Transverse colon (tissue), 4 donors: ENCODE measurements at regions not wholly inside any gene's neighbourhood (a gene's known extent, or its start where the extent isn't known, plus 50 kb on each side); places are given as distances from the start of the nearest gene placed in this dataset.

Experiments used
- DNase-seq: peaks from one replicate; pipeline ENCODE4 v3.0.0-alpha.2; 2019
- H3K27ac ChIP-seq, 4 donors: fragments of 200-600 bp; sonication (generic); 2 replicates each; pipeline ENCODE4 v1.5.1; 2016 to 2018; ENCODE audit warnings: inconsistent platforms in 4 of 4
- H3K27me3 ChIP-seq: fragments of 200-600 bp; sonication (generic); 2 replicates; pipeline ENCODE4 v1.5.1; 2017; ENCODE audit warnings: inconsistent platforms
- H3K36me3 ChIP-seq, 4 donors: fragments of 200-600 bp; sonication (generic); 2 replicates each; pipeline ENCODE4 v1.5.1; 2017 to 2019; ENCODE audit warnings: inconsistent platforms in 4 of 4
- H3K4me1 ChIP-seq, 4 donors: fragments of 200-600 bp; sonication (generic); 2 replicates each; pipeline ENCODE4 v1.5.1; 2017 to 2020; ENCODE audit warnings: inconsistent platforms in 4 of 4
- H3K4me3 ChIP-seq, 4 donors: fragments of 200-600 bp; sonication (generic); 1 replicate in 1 of 4; 2 replicates in 3 of 4; pipeline versions ENCODE4 v1.5.1 to v1.6.1; 2017 to 2019; ENCODE audit warnings: inconsistent platforms in 4 of 4
- H3K9me3 ChIP-seq, 2 donors: fragments of 200-600 bp; sonication (generic); 2 replicates each; pipeline ENCODE4 v1.5.1; 2017 to 2019; ENCODE audit warnings: inconsistent platforms in 2 of 2
- EP300 ChIP-seq: sonication (generic); formaldehyde crosslinking; IDR thresholded peaks from one replicate; pipeline ENCODE4 v1.6.1; 2017; ENCODE audit warnings: antibody characterized with exemption, low read depth
- POLR2A ChIP-seq: fragments of 450-650 bp; IDR thresholded peaks from one replicate; pipeline ENCODE4 v1.6.1; 2016; ENCODE audit warnings: antibody characterized with exemption, mild to moderate bottlenecking, moderate library complexity
- POLR2AphosphoS5 ChIP-seq, 3 donors: sonication (generic); formaldehyde crosslinking; IDR thresholded peaks; one replicate each; pipeline ENCODE4 v1.6.1; 2016; ENCODE audit warnings: antibody characterized with exemption in 3 of 3
- WGBS, 2 donors: methylation state at CpG; one replicate each; pipeline ENCODE4 v1.1.5; 2018; ENCODE audit warnings: low coverage in 1 of 2; 5-methylcytosine and 5-hydroxymethylcytosine counted together
- in situ Hi-C, 4 donors: fragments of 200-750 bp; cut with MboI; loops; one replicate each; pipeline versions ENCODE4 v1.15.0 to v1.15.1; 2017; ENCODE audit warnings: low sequenced_read_pairs in 3 of 4, low pct_ligation_motif_present in 1 of 4, low pct_unique_long_range_greater_than_20kb in 1 of 4
- intact Hi-C: fragments of 100-400 bp; cut with DNase I; formaldehyde crosslinking; loops from one replicate; pipeline ENCODE4 v1.15.1; 2023; ENCODE audit warnings: low total_unique reads
- TF ChIP-seq, protein P1 (sequence below), 5 experiments: fragments of 200-600 bp in 3 of 5; fragments of 450-650 bp in 2 of 5; sonication (generic) in 3 of 5; IDR thresholded peaks; 1 replicate in 2 of 5; 2 replicates in 3 of 5; pipeline ENCODE4 v1.5.1; 2016 to 2017; ENCODE audit warnings: antibody characterized with exemption in 5 of 5, inconsistent platforms in 3 of 5, mild to moderate bottlenecking in 2 of 5, moderate library complexity in 1 of 5

DNA sequence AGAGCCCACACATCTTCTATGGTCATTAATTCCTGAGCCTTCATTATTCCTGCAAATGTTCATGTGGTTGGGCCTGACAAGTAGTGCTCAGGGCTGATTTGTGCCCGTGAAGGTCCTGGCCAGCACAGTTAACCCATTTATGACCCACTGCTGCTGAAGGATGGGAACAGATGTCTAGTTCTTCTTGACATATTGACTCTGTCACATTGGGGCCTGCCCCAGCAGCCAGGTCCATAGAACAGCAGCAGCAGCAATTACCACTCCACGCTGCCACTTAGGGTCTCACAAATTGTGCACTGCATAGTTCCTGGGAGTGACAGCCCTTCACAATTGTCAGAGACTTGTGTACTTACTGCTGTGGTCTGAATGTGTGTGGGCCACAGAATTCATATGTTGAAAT is 442.3 kb upstream of the RGPD4 start:
- Histone ChIP-seq H3K27me3 (no peaks in the 10 kb centered on the region), H3K4me1 (no peaks in the 10 kb centered on the region), H3K36me3 (no peaks in the 10 kb centered on the region), H3K4me3 (no peak overlapping the region), H3K9me3 (no peaks in the 10 kb centered on the region), H3K27ac (no peak overlapping the region)
- whole genome bisulfite sequencing, 2 donors = 61% methylated on average over 2 of the region's 2 CpGs; no CpG with 5 or more reads in 1 of the 2 donors
- in situ Hi-C loops (no loop called here), intact Hi-C loops (no loop called here)
- no peak for DNase-seq
- TF ChIP-seq EP300 = no peak
- TF ChIP-seq, protein P1, sequence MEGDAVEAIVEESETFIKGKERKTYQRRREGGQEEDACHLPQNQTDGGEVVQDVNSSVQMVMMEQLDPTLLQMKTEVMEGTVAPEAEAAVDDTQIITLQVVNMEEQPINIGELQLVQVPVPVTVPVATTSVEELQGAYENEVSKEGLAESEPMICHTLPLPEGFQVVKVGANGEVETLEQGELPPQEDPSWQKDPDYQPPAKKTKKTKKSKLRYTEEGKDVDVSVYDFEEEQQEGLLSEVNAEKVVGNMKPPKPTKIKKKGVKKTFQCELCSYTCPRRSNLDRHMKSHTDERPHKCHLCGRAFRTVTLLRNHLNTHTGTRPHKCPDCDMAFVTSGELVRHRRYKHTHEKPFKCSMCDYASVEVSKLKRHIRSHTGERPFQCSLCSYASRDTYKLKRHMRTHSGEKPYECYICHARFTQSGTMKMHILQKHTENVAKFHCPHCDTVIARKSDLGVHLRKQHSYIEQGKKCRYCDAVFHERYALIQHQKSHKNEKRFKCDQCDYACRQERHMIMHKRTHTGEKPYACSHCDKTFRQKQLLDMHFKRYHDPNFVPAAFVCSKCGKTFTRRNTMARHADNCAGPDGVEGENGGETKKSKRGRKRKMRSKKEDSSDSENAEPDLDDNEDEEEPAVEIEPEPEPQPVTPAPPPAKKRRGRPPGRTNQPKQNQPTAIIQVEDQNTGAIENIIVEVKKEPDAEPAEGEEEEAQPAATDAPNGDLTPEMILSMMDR (IDR thresholded peaks at IDR 0.05) = no peak
- no peak for TF ChIP-seq POLR2A
- no peak for TF ChIP-seq POLR2AphosphoS5 (IDR thresholded peaks at IDR 0.05)

DNA sequence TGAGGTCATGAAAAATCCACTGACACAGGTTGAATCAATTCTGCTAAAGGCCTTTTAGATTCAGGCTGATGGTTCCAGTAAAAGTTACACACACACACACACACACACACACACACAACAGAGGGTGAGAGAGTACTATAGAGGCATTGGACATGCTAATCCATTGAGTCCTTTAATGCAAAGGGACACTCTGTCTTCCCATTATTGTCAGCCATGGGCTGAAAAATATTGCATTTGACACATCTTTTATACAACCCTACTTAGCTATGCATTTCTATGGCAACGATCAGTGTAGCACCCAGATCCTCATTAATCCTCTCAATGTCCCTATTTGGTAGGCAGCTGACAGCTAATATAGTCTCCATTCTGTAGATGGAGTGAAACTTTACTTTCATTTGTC is 440.8 kb upstream of the RGPD4 start:
- 63 to 75% methylated on average over 1 of the region's 1 CpG for WGBS, 2 donors
- no peak for TF ChIP-seq POLR2A
- TF ChIP-seq POLR2AphosphoS5 (IDR thresholded peaks at IDR 0.05) = no peak
- TF ChIP-seq EP300 = no peak
- TF ChIP-seq, protein P1 (IDR thresholded peaks at IDR 0.05) = no peak
- in situ Hi-C loops = no loop called here

DNA sequence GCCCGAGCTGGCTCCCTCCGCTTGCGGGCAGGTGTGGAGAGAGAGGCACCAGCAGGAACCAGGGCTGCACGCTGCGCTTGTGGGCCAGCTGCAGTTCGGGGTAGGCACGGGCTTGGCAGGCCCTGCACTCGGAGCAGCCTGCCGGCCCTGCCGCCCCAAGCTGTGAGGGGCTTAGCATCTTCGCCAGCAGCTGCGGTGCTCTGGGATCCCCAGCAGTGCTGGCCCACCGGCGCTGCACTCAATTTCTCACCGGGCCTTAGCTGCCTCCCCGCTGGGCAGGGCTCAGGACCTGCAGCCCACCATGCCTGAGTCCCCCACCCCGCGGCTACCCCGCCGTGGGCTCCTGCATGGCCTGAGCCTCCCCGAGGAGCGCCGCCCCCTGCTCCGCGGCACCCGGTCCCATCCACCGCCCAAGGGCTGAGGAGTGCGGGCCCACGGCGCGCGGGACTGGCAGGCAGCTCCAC is 434.4 kb upstream of the RGPD4 start:
- H3K9me3 ChIP-seq = no peaks in the 10 kb centered on the region
- no peak overlapping the region for H3K27ac ChIP-seq
- WGBS, 2 donors = 95% methylated on average over 32 of the region's 32 CpGs; no CpG with 5 or more reads in 1 of the 2 donors
- in situ Hi-C loops = no loop called here
- no peak for DNase-seq
- H3K4me1 ChIP-seq = no peaks in the 10 kb centered on the region
- no peak overlapping the region for H3K4me3 ChIP-seq
- intact Hi-C loops = no loop called here
- H3K36me3 ChIP-seq = no peaks in the 10 kb centered on the region
- TF ChIP-seq EP300 = no peak
- no peak for TF ChIP-seq POLR2A
- TF ChIP-seq POLR2AphosphoS5 (IDR thresholded peaks at IDR 0.05) = no peak
- TF ChIP-seq, protein P1 (IDR thresholded peaks at IDR 0.05) = no peak
- H3K27me3 ChIP-seq = no peaks in the 10 kb centered on the region

More for the DNA sequence above, 440.8 kb upstream of the RGPD4 start:
- Histone ChIP-seq H3K4me3 (no peak overlapping the region), H3K9me3 (no peaks in the 10 kb centered on the region), H3K27ac (no peak overlapping the region), H3K27me3 (no peaks in the 10 kb centered on the region), H3K4me1 (no peaks in the 10 kb centered on the region), H3K36me3 (no peaks in the 10 kb centered on the region)
- intact Hi-C loops = no loop called here
- DNase-seq = no peak

DNA sequence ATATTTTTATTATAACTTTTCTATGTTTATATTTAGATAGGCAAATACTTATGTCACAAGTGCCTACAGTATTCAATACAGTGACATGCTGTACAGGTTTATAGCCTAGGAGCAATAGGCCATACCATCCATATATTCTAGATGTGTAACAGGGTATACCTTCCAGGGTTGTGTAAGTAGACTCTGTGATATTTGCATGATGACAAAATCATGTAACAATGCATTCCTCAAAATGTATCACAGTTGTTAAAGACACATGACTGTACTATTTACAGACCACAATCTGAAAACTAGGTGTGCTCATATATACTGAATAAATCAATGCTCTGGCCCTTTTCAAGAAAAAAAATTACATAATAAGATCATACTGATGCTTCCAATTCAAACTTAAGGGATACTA is 433.2 kb upstream of the RGPD4 start:
- intact Hi-C loops = no loop called here
- DNase-seq = no peak
- no peaks in the 10 kb centered on the region for H3K27me3 ChIP-seq
- H3K36me3 ChIP-seq = no peaks in the 10 kb centered on the region
- no peak overlapping the region for H3K4me3 ChIP-seq
- no peaks in the 10 kb centered on the region for H3K9me3 ChIP-seq
- in situ Hi-C loops = no loop called here
- TF ChIP-seq, protein P1 (IDR thresholded peaks at IDR 0.05) = no peak
- TF ChIP-seq EP300 = no peak
- H3K4me1 ChIP-seq = no peaks in the 10 kb centered on the region
- H3K27ac ChIP-seq = no peak overlapping the region
